HepG2 (cell line): ENCODE measurements at regions not wholly inside any gene's neighbourhood (a gene's known extent, or its start where the extent isn't known, plus 50 kb on each side); places are given as distances from the start of the nearest gene placed in this dataset.

Source experiments
- ADNP ChIP-seq: sonication (generic); formaldehyde crosslinking; IDR thresholded peaks from 2 replicates; pipeline ENCODE4 v1.4.0; 2020; ENCODE audit warnings: missing genetic modification reagents
- CEBPZ ChIP-seq: IDR thresholded peaks from 2 replicates; pipeline ENCODE4 v1.6.1; 2012; ENCODE audit warnings: low read length, improper control_type of control experiment
- GTF3A ChIP-seq: sonication (generic); formaldehyde crosslinking; conservative IDR thresholded peaks from 2 replicates; pipeline ENCODE4 v1.4.0; 2020; ENCODE audit warnings: mild to moderate bottlenecking, missing genetic modification reagents
- HCFC1 ChIP-seq: fragments of 150-350 bp; IDR thresholded peaks from 2 replicates; pipeline ENCODE4 v1.6.1; 2014; ENCODE audit warnings: low read depth, low read length
- HES4 ChIP-seq: sonication (generic); formaldehyde crosslinking; IDR thresholded peaks from 2 replicates; pipeline ENCODE4 v1.9.0; 2021; ENCODE audit warnings: mild to moderate bottlenecking, missing genetic modification reagents, borderline replicate concordance
- ISL2 ChIP-seq: sonication (generic); formaldehyde crosslinking; IDR thresholded peaks from 2 replicates; pipeline ENCODE4 v1.5.0; 2020; ENCODE audit warnings: missing genetic modification reagents
- MBNL3 ChIP-seq: fragments of 250-450 bp; sonication (Bioruptor Pico); conservative IDR thresholded peaks from 2 replicates; pipeline ENCODE4 v1.8.0; 2022; ENCODE audit warnings: mild to moderate bottlenecking, inconsistent platforms
- NCOA2 ChIP-seq: sonication (generic); formaldehyde crosslinking; IDR thresholded peaks from 2 replicates; pipeline ENCODE4 v1.8.0; 2022; ENCODE audit warnings: inconsistent platforms
- NCOR1 ChIP-seq: fragments of 200-600 bp; sonication (generic); IDR thresholded peaks from 2 replicates; pipeline ENCODE4 v1.7.0; 2017; ENCODE audit warnings: antibody characterized with exemption, low read length, borderline replicate concordance
- NFYB ChIP-seq: sonication (generic); formaldehyde crosslinking; IDR thresholded peaks from 2 replicates; pipeline ENCODE4 v1.4.0; 2020; ENCODE audit warnings: missing genetic modification reagents
- RARG ChIP-seq: sonication (generic); formaldehyde crosslinking; IDR thresholded peaks from 2 replicates; pipeline ENCODE4 v1.4.0; 2020; ENCODE audit warnings: low read depth, mild to moderate bottlenecking, missing genetic modification reagents
- SAFB2 ChIP-seq: sonication (generic); formaldehyde crosslinking; IDR thresholded peaks from 2 replicates; pipeline ENCODE4 v1.5.1; 2020; ENCODE audit warnings: missing genetic modification reagents, low read depth, mild to moderate bottlenecking, borderline replicate concordance
- SPEN ChIP-seq: sonication (generic); formaldehyde crosslinking; IDR thresholded peaks from 2 replicates; pipeline ENCODE4 v1.5.1; 2020; ENCODE audit warnings: low read depth, mild to moderate bottlenecking, missing genetic modification reagents
- ZFP90 ChIP-seq: sonication (generic); formaldehyde crosslinking; IDR thresholded peaks from 2 replicates; pipeline ENCODE4 v1.8.0; 2022; ENCODE audit warnings: missing genetic modification reagents, mild to moderate bottlenecking, inconsistent platforms, borderline replicate concordance
- ZNF260 ChIP-seq: sonication (generic); formaldehyde crosslinking; IDR thresholded peaks from 2 replicates; pipeline ENCODE4 v1.4.0; 2020; ENCODE audit warnings: missing genetic modification reagents, low read depth, mild to moderate bottlenecking, borderline replicate concordance
- ZNF274 ChIP-seq: sonication (generic); formaldehyde crosslinking; IDR thresholded peaks from 2 replicates; pipeline ENCODE4 v1.5.1; 2020; ENCODE audit warnings: mild to moderate bottlenecking, missing genetic modification reagents
- ZNF329 ChIP-seq: sonication (generic); formaldehyde crosslinking; IDR thresholded peaks from 2 replicates; pipeline ENCODE4 v1.9.0; 2021; ENCODE audit warnings: low read depth, mild to moderate bottlenecking, missing genetic modification reagents
- ZNF598 ChIP-seq: sonication (generic); formaldehyde crosslinking; IDR thresholded peaks from 2 replicates; pipeline ENCODE4 v1.5.1; 2020; ENCODE audit warnings: mild to moderate bottlenecking, missing genetic modification reagents, borderline replicate concordance
- ZNF782 ChIP-seq: sonication (generic); formaldehyde crosslinking; IDR thresholded peaks from 2 replicates; pipeline ENCODE4 v1.4.0; 2020; ENCODE audit warnings: missing genetic modification reagents, mild to moderate bottlenecking, borderline replicate concordance
- ZNF800 ChIP-seq: sonication (generic); formaldehyde crosslinking; IDR thresholded peaks from 2 replicates; pipeline ENCODE4 v1.4.0; 2020; ENCODE audit warnings: missing genetic modification reagents
- ZNF878 ChIP-seq: sonication (generic); formaldehyde crosslinking; IDR thresholded peaks from 2 replicates; pipeline ENCODE4 v1.8.1; 2023; ENCODE audit warnings: mild to moderate bottlenecking, missing genetic modification reagents, moderate library complexity
- TF ChIP-seq, protein P1 (sequence below): sonication (generic); formaldehyde crosslinking; IDR thresholded peaks from 2 replicates; pipeline ENCODE4 v1.4.0; 2020; ENCODE audit warnings: missing genetic modification reagents
- TF ChIP-seq, protein P2 (sequence below): sonication (generic); formaldehyde crosslinking; IDR thresholded peaks from 2 replicates; pipeline ENCODE4 v1.5.0; 2020; ENCODE audit warnings: missing genetic modification reagents, mild to moderate bottlenecking, borderline replicate concordance

DNA sequence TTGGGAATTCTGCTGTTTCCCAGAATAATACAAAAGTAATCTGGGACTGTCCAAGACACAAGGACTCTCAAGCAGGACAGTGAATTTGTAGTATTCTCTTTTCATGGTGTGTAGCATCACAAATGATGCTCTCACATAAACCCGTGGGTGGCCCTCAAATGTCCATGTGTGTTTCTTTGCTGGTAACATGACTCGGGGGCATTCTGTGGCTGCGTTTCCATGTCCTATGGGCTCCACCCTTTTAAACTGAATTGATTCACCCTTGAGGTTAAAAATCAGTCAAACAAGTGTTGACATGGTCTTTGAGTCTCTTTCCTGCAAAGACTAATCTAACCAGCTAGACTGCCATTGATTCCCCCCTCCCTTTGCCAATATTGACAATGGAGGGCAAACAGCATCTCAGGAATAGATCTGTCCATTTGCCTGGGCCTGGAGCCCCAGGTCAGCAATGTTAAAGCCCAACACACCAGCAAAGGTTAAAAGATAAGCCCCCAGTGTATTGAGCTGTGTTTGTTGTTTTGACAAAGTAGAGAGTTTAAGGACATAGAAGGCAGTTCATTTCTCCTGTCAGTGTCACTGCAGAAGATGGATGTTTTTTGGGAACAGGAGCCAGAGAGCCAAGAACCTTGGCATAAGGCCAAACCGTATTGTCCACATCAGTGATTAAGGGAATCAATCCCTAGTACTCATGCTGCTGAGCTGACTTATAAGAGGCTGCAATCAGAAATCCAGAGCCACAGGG lies 117.1 kb upstream of the COX10 start (continued):
- TF ChIP-seq CEBPZ (no peak), SAFB2 (no peak; the same call in 1 of the 2 replicates), NCOA2 (CRISPR knock-in tag) (peak; percentile 92), ZNF260 (CRISPR knock-in tag) (no peak), SPEN (CRISPR knock-in tag) (peak; percentile 71; the same call in 1 of the 2 replicates), NFYB (no peak), MBNL3 (CRISPR knock-in tag) (no peak), ZNF800 (CRISPR knock-in tag) (0 out of 2 replicates have a peak, but pooled peaks have one; percentile 10), NCOR1 (peak; percentile 74; the same call in 1 of the 2 replicates), ZNF782 (CRISPR knock-in tag) (no peak), ISL2 (CRISPR knock-in tag) (peak; percentile 94), ZNF878 (CRISPR knock-in tag) (no peak), ZFP90 (CRISPR knock-in tag) (no peak), ZNF329 (CRISPR knock-in tag) (no peak), HCFC1 (no peak), RARG (CRISPR knock-in tag) (no peak), ZNF598 (CRISPR knock-in tag) (no peak), HES4 (no peak), ZNF274 (no peak), GTF3A (CRISPR knock-in tag) (no peak), ADNP (CRISPR knock-in tag) (no peak)
- TF ChIP-seq, protein P1, sequence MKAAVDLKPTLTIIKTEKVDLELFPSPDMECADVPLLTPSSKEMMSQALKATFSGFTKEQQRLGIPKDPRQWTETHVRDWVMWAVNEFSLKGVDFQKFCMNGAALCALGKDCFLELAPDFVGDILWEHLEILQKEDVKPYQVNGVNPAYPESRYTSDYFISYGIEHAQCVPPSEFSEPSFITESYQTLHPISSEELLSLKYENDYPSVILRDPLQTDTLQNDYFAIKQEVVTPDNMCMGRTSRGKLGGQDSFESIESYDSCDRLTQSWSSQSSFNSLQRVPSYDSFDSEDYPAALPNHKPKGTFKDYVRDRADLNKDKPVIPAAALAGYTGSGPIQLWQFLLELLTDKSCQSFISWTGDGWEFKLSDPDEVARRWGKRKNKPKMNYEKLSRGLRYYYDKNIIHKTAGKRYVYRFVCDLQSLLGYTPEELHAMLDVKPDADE (CRISPR knock-in tag), result no peak
- TF ChIP-seq, protein P2, sequence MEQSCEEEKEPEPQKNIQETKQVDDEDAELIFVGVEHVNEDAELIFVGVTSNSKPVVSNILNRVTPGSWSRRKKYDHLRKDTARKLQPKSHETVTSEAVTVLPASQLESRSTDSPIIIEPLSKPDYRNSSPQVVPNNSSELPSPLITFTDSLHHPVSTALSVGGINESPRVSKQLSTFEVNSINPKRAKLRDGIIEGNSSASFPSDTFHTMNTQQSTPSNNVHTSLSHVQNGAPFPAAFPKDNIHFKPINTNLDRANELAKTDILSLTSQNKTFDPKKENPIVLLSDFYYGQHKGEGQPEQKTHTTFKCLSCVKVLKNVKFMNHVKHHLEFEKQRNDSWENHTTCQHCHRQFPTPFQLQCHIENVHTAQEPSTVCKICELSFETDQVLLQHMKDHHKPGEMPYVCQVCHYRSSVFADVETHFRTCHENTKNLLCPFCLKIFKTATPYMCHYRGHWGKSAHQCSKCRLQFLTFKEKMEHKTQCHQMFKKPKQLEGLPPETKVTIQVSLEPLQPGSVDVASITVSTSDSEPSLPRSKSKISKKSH (CRISPR knock-in tag), result no peak
